GM04503 (cell line): ENCODE measurements at regions not wholly inside any gene's neighbourhood (a gene's known extent, or its start where the extent isn't known, plus 50 kb on each side); places are given as distances from the start of the nearest gene placed in this dataset.

Source experiments
- DNase-seq: peaks from one replicate; pipeline ENCODE4 v3.0.0-alpha.2; 2012; ENCODE audit warnings: low read depth

- no peak for DNase-seq
Observed at GRCh38 chr5:74954919-74955318, 88.7 kb upstream of the FAM169A start.

- DNase-seq: no peak
Observed at GRCh38 chr5:74953937-74954720, 87.9 kb upstream of the FAM169A start.

- no peak for DNase-seq
Observed at GRCh38 chr5:74953554-74953936, 87.4 kb upstream of the FAM169A start.

- DNase-seq: no peak
Observed at GRCh38 chr5:74952406-74952805, 86.2 kb upstream of the FAM169A start.

GRCh38 chr5:74951865-74952264, 85.7 kb upstream of the FAM169A start:
- DNase-seq: no peak

- no peak for DNase-seq
Observed at GRCh38 chr5:74950836-74951515, 84.8 kb upstream of the FAM169A start.

GRCh38 chr5:74949976-74950375, 83.8 kb upstream of the FAM169A start:
- DNase-seq: peak; percentile 69

GRCh38 chr5:74948031-74948546, 81.9 kb upstream of the FAM169A start:
- DNase-seq: no peak

- no peak for DNase-seq
Observed at GRCh38 chr5:74946471-74946870, 80.3 kb upstream of the FAM169A start.

- no peak for DNase-seq
Observed at GRCh38 chr5:74945561-74946165, 79.5 kb upstream of the FAM169A start.

GRCh38 chr5:74943905-74944304, 77.7 kb upstream of the FAM169A start:
- no peak for DNase-seq

GRCh38 chr5:74942622-74943286, 76.6 kb upstream of the FAM169A start:
- DNase-seq: no peak

GRCh38 chr5:74940782-74941353, 74.7 kb upstream of the FAM169A start:
- DNase-seq: no peak

GRCh38 chr5:74938250-74938933, 72.2 kb upstream of the FAM169A start:
- DNase-seq: no peak

GRCh38 chr5:74935752-74936091, 69.5 kb upstream of the FAM169A start:
- no peak for DNase-seq

GRCh38 chr5:74934949-74935751, 69.0 kb upstream of the FAM169A start:
- DNase-seq: no peak

- DNase-seq: no peak
Observed at GRCh38 chr5:74927336-74927735, 61.1 kb upstream of the FAM169A start.

- DNase-seq: no peak
Observed at GRCh38 chr5:74919487-74919886, 53.3 kb upstream of the FAM169A start.

GRCh38 chr5:74919041-74919440, 52.9 kb upstream of the FAM169A start:
- no peak for DNase-seq

GRCh38 chr5:74918232-74918669, 52.1 kb upstream of the FAM169A start:
- no peak for DNase-seq
